Activated effector memory CD4-positive, alpha-beta T cell treated with anti-CD3 and anti-CD28 coated beads, Interleukin-2, amount 50 U/mL, for 16 hours (primary cell): ENCODE measurements at regions not wholly inside any gene's neighbourhood (a gene's known extent, or its start where the extent isn't known, plus 50 kb on each side); places are given as distances from the start of the nearest gene placed in this dataset.

Experiments used
- DNase-seq: peaks from one replicate; pipeline ENCODE4 v3.0.0-alpha.2; 2020

GRCh38 chr2:118264232-118264990, 176.1 kb downstream of the INSIG2 start:
- no peak for DNase-seq

GRCh38 chr2:118257696-118258095, 169.4 kb downstream of the INSIG2 start:
- no peak for DNase-seq

GRCh38 chr2:118255771-118256372, 167.6 kb downstream of the INSIG2 start:
- no peak for DNase-seq

- DNase-seq, result no peak
Observed at GRCh38 chr2:118255301-118255700, 167.0 kb downstream of the INSIG2 start.

GRCh38 chr2:118254116-118254515, 165.8 kb downstream of the INSIG2 start:
- DNase-seq, result no peak

GRCh38 chr2:118251427-118251826, 163.2 kb downstream of the INSIG2 start:
- no peak for DNase-seq

GRCh38 chr2:118250463-118250862, 162.2 kb downstream of the INSIG2 start:
- no peak for DNase-seq

- DNase-seq, result no peak
Observed at GRCh38 chr2:118250001-118250400, 161.7 kb downstream of the INSIG2 start.

GRCh38 chr2:118249531-118249930, 161.3 kb downstream of the INSIG2 start:
- DNase-seq, result no peak

- no peak for DNase-seq
Observed at GRCh38 chr2:118246726-118247125, 158.5 kb downstream of the INSIG2 start.

- DNase-seq, result no peak
Observed at GRCh38 chr2:118246079-118246478, 157.8 kb downstream of the INSIG2 start.

GRCh38 chr2:118244686-118245085, 156.4 kb downstream of the INSIG2 start:
- DNase-seq, result no peak

- DNase-seq, result no peak
Observed at GRCh38 chr2:118243031-118243430, 154.8 kb downstream of the INSIG2 start.

- no peak for DNase-seq
Observed at GRCh38 chr2:118242216-118242615, 153.9 kb downstream of the INSIG2 start.

- no peak for DNase-seq
Observed at GRCh38 chr2:118241128-118241527, 152.9 kb downstream of the INSIG2 start.

- no peak for DNase-seq
Observed at GRCh38 chr2:118240276-118240675, 152.0 kb downstream of the INSIG2 start.

GRCh38 chr2:118239284-118239683, 151.0 kb downstream of the INSIG2 start:
- DNase-seq, result no peak

- no peak for DNase-seq
Observed at GRCh38 chr2:118237451-118237850, 149.2 kb downstream of the INSIG2 start.

- no peak for DNase-seq
Observed at GRCh38 chr2:118232796-118233195, 144.5 kb downstream of the INSIG2 start.

- DNase-seq, result no peak
Observed at GRCh38 chr2:118232391-118232790, 144.1 kb downstream of the INSIG2 start.

- no peak for DNase-seq
Observed at GRCh38 chr2:118231759-118232158, 143.5 kb downstream of the INSIG2 start.

- no peak for DNase-seq
Observed at GRCh38 chr2:118227698-118228508, 139.6 kb downstream of the INSIG2 start.

GRCh38 chr2:118225666-118226065, 137.4 kb downstream of the INSIG2 start:
- DNase-seq, result no peak

GRCh38 chr2:118224895-118225311, 136.6 kb downstream of the INSIG2 start:
- DNase-seq, result no peak
